Transverse colon (tissue), 4 donors: ENCODE measurements at regions not wholly inside any gene's neighbourhood (a gene's known extent, or its start where the extent isn't known, plus 50 kb on each side); places are given as distances from the start of the nearest gene placed in this dataset.

ENCODE experiments used
- CTCF ChIP-seq, 5 experiments: fragments of 200-600 bp in 3 of 5; fragments of 450-650 bp in 2 of 5; sonication (generic) in 3 of 5; IDR thresholded peaks; 1 replicate in 2 of 5; 2 replicates in 3 of 5; pipeline ENCODE4 v1.5.1; 2016 to 2017; ENCODE audit warnings: antibody characterized with exemption in 5 of 5, inconsistent platforms in 3 of 5, mild to moderate bottlenecking in 2 of 5, moderate library complexity in 1 of 5
- EP300 ChIP-seq: sonication (generic); formaldehyde crosslinking; IDR thresholded peaks from one replicate; pipeline ENCODE4 v1.6.1; 2017; ENCODE audit warnings: antibody characterized with exemption, low read depth
- POLR2A ChIP-seq: fragments of 450-650 bp; IDR thresholded peaks from one replicate; pipeline ENCODE4 v1.6.1; 2016; ENCODE audit warnings: antibody characterized with exemption, mild to moderate bottlenecking, moderate library complexity
- POLR2AphosphoS5 ChIP-seq, 3 donors: sonication (generic); formaldehyde crosslinking; IDR thresholded peaks; one replicate each; pipeline ENCODE4 v1.6.1; 2016; ENCODE audit warnings: antibody characterized with exemption in 3 of 3

- TF ChIP-seq CTCF (IDR thresholded peaks at IDR 0.05) (no peak), POLR2AphosphoS5 (IDR thresholded peaks at IDR 0.05) (no peak), POLR2A (no peak), EP300 (no peak)
Observed at GRCh38 chr16:8084302-8084701, 506.0 kb downstream of the TMEM114 start.
